HCT116 (cell line): ENCODE measurements at regions not wholly inside any gene's neighbourhood (a gene's known extent, or its start where the extent isn't known, plus 50 kb on each side); places are given as distances from the start of the nearest gene placed in this dataset.

Experiments used
- ATAC-seq: fragments of 200-7000 bp; cut with Tn5 transposase; 2 replicates; pipeline ENCODE4 v1.9.1; 2020; ENCODE audit warnings: mild to moderate bottlenecking, moderate library complexity
- BruUV-seq: library from RNA; stranded (reverse); fragments of 400-500 nt; replicated peaks from 2 replicates; lab custom pipeline; 2021; lab: Mats Ljungman, UMichigan
- CTCF ChIA-PET: fragments of 300-600 bp; sonication (Branson Sonifier 250); formaldehyde crosslinking; loops from one replicate; lab custom pipeline; 2021; ENCODE audit warnings: antibody characterized with exemption; lab: Charles Lee
- POLR2A ChIA-PET: fragments of 300-600, 350-600 bp; sonication (Branson Sonifier 250); formaldehyde crosslinking; loops from one replicate; lab custom pipeline; 2021; ENCODE audit warnings: antibody characterized with exemption; lab: Charles Lee
- RAD21 ChIA-PET, 2 experiments: fragments of 300-600 bp; sonication (Branson Sonifier 250); formaldehyde crosslinking; loops; one replicate each; lab custom pipeline; 2023; ENCODE audit warnings: low total read pairs in 2 of 2; ENCODE audit not compliant: uncharacterized antibody in 2 of 2, unreplicated experiment in 2 of 2, low non-redundant PET in 1 of 2; lab: Charles Lee
- DNase-seq: peaks from one replicate; pipeline ENCODE4 v3.0.0-alpha.2; 2010; ENCODE audit warnings: low read depth, low spot score
- H2AFZ ChIP-seq: fragments of 200-600 bp; shearing (Covaris generic), sonication (generic); 2 replicates; pipeline ENCODE4 v1.6.1; 2017; ENCODE audit warnings: low read depth, mixed run types, mixed read lengths, antibody characterized with exemption, low read length; ENCODE audit not compliant: poor library complexity, severe bottlenecking
- H3K27ac ChIP-seq: 2 replicates; pipeline ENCODE4 v1.5.1; 2012; ENCODE audit warnings: low read depth, low read length
- H3K27me3 ChIP-seq: fragments of 200-600 bp; sonication (generic); 2 replicates; pipeline ENCODE4 v1.6.1; 2016; ENCODE audit warnings: mixed run types, low read length, mixed read lengths; ENCODE audit not compliant: insufficient read depth
- H3K36me3 ChIP-seq, 2 experiments: fragments of 200-500 bp in 1 of 2; fragments of 200-600 bp in 1 of 2; sonication (Bioruptor generic) in 1 of 2; sonication (generic) in 1 of 2; 2 replicates each; pipeline versions ENCODE4 v1.5.1 to v1.6.1; 2014 to 2016; ENCODE audit warnings: low read length in 2 of 2, inconsistent platforms in 1 of 2, mixed read lengths in 1 of 2, mixed run types in 1 of 2; ENCODE audit not compliant: insufficient read depth in 2 of 2, control insufficient read depth in 1 of 2
- H3K4me1 ChIP-seq, 2 experiments: fragments of 200-600 bp in 1 of 2; sonication (generic) in 1 of 2; 2 replicates each; pipeline versions ENCODE4 v1.5.1 to v1.6.1; 2012 to 2017; ENCODE audit warnings: low read length in 2 of 2, inconsistent platforms in 1 of 2, mild to moderate bottlenecking in 1 of 2, mixed read lengths in 1 of 2, mixed run types in 1 of 2, moderate library complexity in 1 of 2; ENCODE audit not compliant: insufficient read depth in 2 of 2, control insufficient read depth in 1 of 2
- H3K4me2 ChIP-seq: fragments of 200-600 bp; sonication (generic); 2 replicates; pipeline ENCODE4 v1.6.1; 2017; ENCODE audit warnings: mixed run types, low read length, mixed read lengths
- H3K4me3 ChIP-seq, 2 experiments: fragments of 200-600 bp in 1 of 2; sonication (generic) in 1 of 2; replicated peaks in 1 of 2; 2 replicates each; pipeline ENCODE4 v1.5.1; 2011 to 2016; ENCODE audit warnings: low read length in 2 of 2, control low read depth in 1 of 2, low read depth in 1 of 2, mild to moderate bottlenecking in 1 of 2, mixed read lengths in 1 of 2, mixed run types in 1 of 2
- H3K79me2 ChIP-seq: fragments of 200-600 bp; sonication (generic); 2 replicates; pipeline ENCODE4 v1.6.1; 2017; ENCODE audit warnings: mild to moderate bottlenecking, mixed run types, low read length, moderate library complexity, mixed read lengths; ENCODE audit not compliant: insufficient read depth
- H3K9ac ChIP-seq: fragments of 200-600 bp; sonication (generic); 2 replicates; pipeline ENCODE4 v1.6.1; 2016; ENCODE audit warnings: low read length, mixed read lengths
- H3K9me2 ChIP-seq: fragments of 200-600 bp; sonication (generic), shearing (Covaris generic); 2 replicates; pipeline ENCODE4 v1.6.1; 2017; ENCODE audit warnings: mixed run types, mild to moderate bottlenecking, moderate library complexity; ENCODE audit not compliant: insufficient read depth
- H3K9me3 ChIP-seq, 2 experiments: fragments of 200-500 bp in 1 of 2; fragments of 200-600 bp in 1 of 2; sonication (Bioruptor generic) in 1 of 2; sonication (generic) in 1 of 2; 2 replicates each; pipeline ENCODE4 v1.6.1; 2014 to 2017; ENCODE audit warnings: low read length in 2 of 2, mixed read lengths in 2 of 2, inconsistent platforms in 1 of 2, low read depth in 1 of 2, mild to moderate bottlenecking in 1 of 2, mixed run types in 1 of 2, moderate library complexity in 1 of 2; ENCODE audit not compliant: control insufficient read depth in 1 of 2, insufficient read depth in 1 of 2
- H4K20me1 ChIP-seq: fragments of 200-600 bp; sonication (generic), shearing (Covaris generic); 2 replicates; pipeline ENCODE4 v1.6.1; 2017; ENCODE audit warnings: mixed run types, mild to moderate bottlenecking, moderate library complexity; ENCODE audit not compliant: insufficient read depth
- ATF3 ChIP-seq: IDR thresholded peaks from 2 replicates; pipeline ENCODE4 v1.6.1; 2012
- CBX3 ChIP-seq: IDR thresholded peaks from 2 replicates; pipeline ENCODE4 v1.6.1; 2012; ENCODE audit warnings: low read depth
- CEBPB ChIP-seq: IDR thresholded peaks from 2 replicates; pipeline ENCODE4 v1.6.1; 2012; ENCODE audit warnings: low read depth
- EGR1 ChIP-seq: IDR thresholded peaks from 2 replicates; pipeline ENCODE4 v1.6.1; 2012; ENCODE audit warnings: low read depth
- ELF1 ChIP-seq: IDR thresholded peaks from 2 replicates; pipeline ENCODE4 v1.6.1; 2012; ENCODE audit warnings: low read depth, borderline replicate concordance
- EZH2 ChIP-seq: fragments of 200-600 bp; sonication (generic); IDR thresholded peaks from 2 replicates; pipeline ENCODE4 v1.6.1; 2017; ENCODE audit warnings: antibody characterized with exemption, mixed run types
- FOSL1 ChIP-seq: IDR thresholded peaks from 2 replicates; pipeline ENCODE4 v1.6.1; 2012; ENCODE audit warnings: low read depth
- MAX ChIP-seq: IDR thresholded peaks from 2 replicates; pipeline ENCODE4 v1.6.1; 2012
- POLR2AphosphoS5 ChIP-seq: IDR thresholded peaks from 2 replicates; pipeline ENCODE4 v1.6.1; 2011; ENCODE audit warnings: mild to moderate bottlenecking, low read depth, low read length, moderate library complexity
- SIN3A ChIP-seq: IDR thresholded peaks from 2 replicates; pipeline ENCODE4 v1.6.1; 2012; ENCODE audit warnings: low read depth
- SP1 ChIP-seq: IDR thresholded peaks from 2 replicates; pipeline ENCODE4 v1.6.1; 2012; ENCODE audit warnings: low read depth
- SRF ChIP-seq: IDR thresholded peaks from 2 replicates; pipeline ENCODE4 v1.6.1; 2012; ENCODE audit warnings: low read depth
- TCF7L2 ChIP-seq: IDR thresholded peaks from 2 replicates; pipeline ENCODE4 v1.7.0; 2011; ENCODE audit warnings: borderline replicate concordance, inconsistent platforms; ENCODE audit not compliant: insufficient read depth, insufficient read length; ENCODE audit errors: extremely low read depth
- ZBTB33 ChIP-seq: IDR thresholded peaks from 2 replicates; pipeline ENCODE4 v1.6.1; 2011; ENCODE audit warnings: mild to moderate bottlenecking, low read length, moderate library complexity; ENCODE audit not compliant: insufficient replicate concordance; ENCODE audit errors: extremely low read depth
- ZFX ChIP-seq: fragments of 450-650 bp; IDR thresholded peaks from 2 replicates; pipeline ENCODE4 v1.6.1; 2017
- ZNF274 ChIP-seq: fragments of 200-500 bp; sonication (Bioruptor generic); IDR thresholded peaks from 2 replicates; pipeline ENCODE4 v1.6.1; 2014; ENCODE audit warnings: mild to moderate bottlenecking, low read depth, low read length, inconsistent platforms
- intact Hi-C: fragments of 100-400 bp; cut with micrococcal nuclease; formaldehyde crosslinking; loops from 2 replicates; pipeline ENCODE4 v1.10.0; 2022

- no peak for ATAC-seq
- Histone ChIP-seq H3K4me2 (no peak overlapping the region), H2AFZ (no peak overlapping the region), H3K79me2 (no peaks in the 10 kb centered on the region), H3K27ac (no peak overlapping the region), H3K4me1 (no peaks in the 10 kb centered on the region), H3K9ac (no peak overlapping the region), H3K27me3 (no peaks in the 10 kb centered on the region), H3K9me3 (no peaks in the 10 kb centered on the region), H3K36me3 (no peaks in the 10 kb centered on the region), H3K9me2 (no peaks in the 10 kb centered on the region; the same call in 1 of the 2 replicates), H4K20me1 (no peaks in the 10 kb centered on the region), H3K4me3 (no peak overlapping the region)
- ChIA-PET RAD21 (no interaction called here), CTCF (no interaction called here), POLR2A (no interaction called here)
- intact Hi-C loops: no loop called here
- TF ChIP-seq ZFX: no peak
- TF ChIP-seq SP1: no peak
- TF ChIP-seq POLR2AphosphoS5: no peak
- TF ChIP-seq TCF7L2: no peak
- no peak for TF ChIP-seq ELF1
- no peak for TF ChIP-seq SIN3A
- no peak for TF ChIP-seq FOSL1
- TF ChIP-seq CEBPB: no peak
- no peak for TF ChIP-seq EGR1
- TF ChIP-seq ATF3: no peak
- no peak for TF ChIP-seq SRF
- TF ChIP-seq MAX: no peak
- TF ChIP-seq EZH2: no peak
- TF ChIP-seq ZBTB33: no peak
- TF ChIP-seq ZNF274: no peak
- TF ChIP-seq CBX3: no peak
- no peak for DNase-seq
- no TSS peak for BruUV-seq
Observed at GRCh38 chr2:188023035-188023434, 268.6 kb upstream of the GULP1 start.
